GM21529 (cell line): ENCODE measurements at regions not wholly inside any gene's neighbourhood (a gene's known extent, or its start where the extent isn't known, plus 50 kb on each side); places are given as distances from the start of the nearest gene placed in this dataset.

Experiments used
- ATAC-seq: cut with Tn5 transposase; IDR thresholded peaks from one replicate; pipeline ENCODE4 v1.9.1; 2021; ENCODE audit not compliant: unreplicated experiment

- ATAC-seq, result no peak
Measured at GRCh38 chr21:16708101-16708835, 804.6 kb upstream of the CXADR start.

DNA sequence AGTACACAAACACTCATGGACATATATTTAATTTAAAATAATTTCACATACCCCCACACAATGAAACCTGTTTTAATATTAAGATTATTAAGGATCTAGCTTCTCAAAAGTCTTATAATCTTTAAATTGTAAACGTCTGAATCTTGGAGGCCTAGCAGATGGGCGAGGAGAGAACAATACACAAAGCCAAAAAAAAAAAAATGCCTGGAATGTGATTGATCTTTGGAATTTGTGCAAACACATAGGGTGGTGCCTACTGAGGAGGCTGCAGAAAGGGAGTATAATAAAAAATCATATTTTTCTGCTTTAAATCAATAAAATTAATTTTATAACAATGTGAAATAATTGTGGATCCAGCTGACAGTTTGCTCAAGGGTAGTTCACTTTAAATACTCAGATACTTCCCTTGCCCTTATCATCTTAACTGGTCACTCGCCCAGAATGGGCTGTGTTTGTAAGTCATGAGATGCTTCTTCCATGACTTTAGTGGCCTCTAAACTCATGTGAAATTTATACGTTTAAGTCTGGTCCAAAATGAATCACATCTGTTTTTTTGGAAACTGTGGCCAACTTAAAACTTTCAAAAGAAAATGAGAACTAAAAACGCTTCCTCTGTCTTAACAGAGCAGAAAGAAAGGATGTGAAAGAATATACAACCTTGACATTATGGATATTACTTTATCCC, 802.8 kb upstream of the CXADR start:
- no peak for ATAC-seq

DNA sequence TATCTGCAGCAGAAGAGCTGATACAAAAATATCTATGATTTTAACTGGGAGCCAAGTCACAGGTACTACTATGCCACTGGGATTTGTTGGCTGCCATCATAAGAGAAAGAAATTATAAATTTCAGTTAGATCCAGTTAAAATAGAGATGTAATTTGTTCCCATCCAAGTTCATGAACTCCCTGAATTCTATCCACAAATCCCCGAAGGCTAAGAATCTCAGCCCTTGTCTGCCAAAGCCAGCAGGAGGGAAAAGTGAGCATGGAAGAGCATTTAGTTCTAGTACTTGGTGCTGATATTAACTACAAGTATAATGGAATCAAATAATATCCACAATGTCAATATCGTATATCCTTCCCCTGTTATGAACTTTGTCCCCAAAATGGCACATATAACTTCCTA, 801.1 kb upstream of the CXADR start:
- no peak for ATAC-seq

GRCh38 chr21:16713331-16714117, 799.3 kb upstream of the CXADR start:
- ATAC-seq, result no peak

DNA sequence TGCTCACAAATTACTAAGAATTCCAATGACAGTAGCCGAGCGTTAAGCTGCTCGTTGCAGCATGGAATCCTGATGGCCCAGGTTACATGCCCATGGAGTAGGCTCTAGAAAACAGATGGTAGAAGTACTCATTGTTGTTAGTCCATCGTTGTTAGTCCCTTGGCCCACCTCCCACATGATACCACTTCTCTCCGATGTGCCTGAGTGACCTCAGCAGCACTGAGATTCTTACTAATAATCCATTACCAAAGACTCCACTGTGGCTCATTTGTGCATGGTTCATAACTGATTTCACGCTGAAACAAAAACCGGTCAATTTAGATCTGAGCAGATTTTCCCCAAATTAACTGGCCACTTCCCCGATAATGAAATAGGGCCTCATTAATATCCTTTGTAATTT, 772.3 kb upstream of the CXADR start:
- ATAC-seq, result no peak

DNA sequence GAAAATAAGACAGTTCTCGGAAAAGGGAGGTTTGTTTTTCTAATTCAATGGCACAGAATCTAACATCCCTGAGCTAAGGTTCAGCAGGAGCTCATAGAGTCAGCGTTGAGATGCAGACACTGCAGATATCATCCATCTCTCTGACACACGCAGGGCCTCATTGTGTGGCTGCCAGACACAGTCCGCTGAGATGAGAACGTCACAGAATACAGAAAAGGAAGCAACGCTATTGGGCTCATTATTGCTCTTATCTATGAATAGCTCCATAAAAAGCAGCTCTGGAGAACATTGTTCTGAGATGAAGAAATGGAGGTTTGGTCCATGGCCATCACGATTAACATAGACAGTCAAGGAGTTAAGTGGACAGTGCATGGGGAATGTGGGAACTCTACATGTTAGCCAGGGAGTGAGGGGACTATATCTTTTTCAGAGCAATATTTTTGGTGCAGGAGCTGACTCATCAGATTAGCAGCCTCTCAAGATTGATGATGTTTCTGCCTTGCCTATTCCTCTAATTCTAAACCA, 771.6 kb upstream of the CXADR start:
- ATAC-seq, result no peak

GRCh38 chr21:16742131-16742641, 770.7 kb upstream of the CXADR start:
- ATAC-seq, result no peak

DNA sequence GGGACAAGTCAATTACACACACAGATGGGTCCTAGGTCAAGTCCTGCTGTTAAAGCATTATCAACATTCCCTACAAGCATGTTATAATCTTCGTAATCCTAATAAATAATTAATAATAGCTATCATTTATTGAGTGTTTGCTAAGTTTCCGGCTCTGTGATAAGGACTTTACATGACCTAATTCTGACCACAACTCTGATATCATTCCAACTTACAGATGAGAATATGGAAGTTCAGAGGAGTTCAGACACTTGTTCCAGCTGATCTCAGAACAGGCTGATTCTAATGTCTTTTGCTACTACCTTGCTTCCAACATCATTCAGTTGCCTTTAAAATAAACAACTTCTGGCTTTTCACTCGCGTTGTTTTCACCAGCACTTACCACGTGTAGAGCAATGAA, 770.1 kb upstream of the CXADR start:
- no peak for ATAC-seq

GRCh38 chr21:16743317-16743716, 769.5 kb upstream of the CXADR start:
- ATAC-seq, result no peak

- ATAC-seq, result no peak
Measured at GRCh38 chr21:16750926-16751325, 761.9 kb upstream of the CXADR start.

DNA sequence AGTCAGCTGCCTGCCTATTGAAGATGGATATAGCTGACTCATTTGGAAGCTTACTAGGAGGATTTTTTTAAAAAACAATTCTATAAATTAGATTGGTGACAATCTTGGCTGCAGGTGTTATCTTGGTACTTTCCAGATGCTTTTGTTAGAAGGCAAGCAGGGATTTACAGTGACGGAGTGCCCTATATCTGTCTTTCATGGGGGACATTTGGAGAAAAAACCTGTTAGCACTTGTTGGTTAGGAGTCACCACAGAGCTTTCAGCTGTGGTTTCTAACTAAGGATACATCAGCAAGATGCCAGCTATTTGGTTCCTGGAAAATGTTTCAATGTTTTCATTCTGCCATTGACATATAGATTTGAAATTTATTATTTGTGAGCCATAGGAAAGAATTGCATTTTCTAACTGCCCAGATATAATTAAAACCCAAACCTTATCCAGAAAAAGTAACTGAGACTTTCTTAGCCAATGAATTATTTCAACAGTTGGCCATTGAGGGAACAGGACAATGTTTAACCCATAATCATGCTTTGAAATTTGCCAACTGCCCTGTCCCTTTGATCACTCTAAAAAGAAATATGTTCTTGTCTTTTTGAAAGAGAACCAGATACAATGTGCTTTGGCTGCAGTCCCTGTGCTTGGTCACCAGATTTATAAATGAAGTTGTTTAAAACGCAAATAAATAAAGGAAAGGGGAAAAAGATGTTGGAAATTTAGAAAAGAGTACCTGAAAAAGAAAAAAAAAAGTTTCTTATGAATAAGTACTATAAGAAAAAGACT, 761.0 kb upstream of the CXADR start:
- no peak for ATAC-seq

GRCh38 chr21:16752475-16752857, 760.4 kb upstream of the CXADR start:
- no peak for ATAC-seq

DNA sequence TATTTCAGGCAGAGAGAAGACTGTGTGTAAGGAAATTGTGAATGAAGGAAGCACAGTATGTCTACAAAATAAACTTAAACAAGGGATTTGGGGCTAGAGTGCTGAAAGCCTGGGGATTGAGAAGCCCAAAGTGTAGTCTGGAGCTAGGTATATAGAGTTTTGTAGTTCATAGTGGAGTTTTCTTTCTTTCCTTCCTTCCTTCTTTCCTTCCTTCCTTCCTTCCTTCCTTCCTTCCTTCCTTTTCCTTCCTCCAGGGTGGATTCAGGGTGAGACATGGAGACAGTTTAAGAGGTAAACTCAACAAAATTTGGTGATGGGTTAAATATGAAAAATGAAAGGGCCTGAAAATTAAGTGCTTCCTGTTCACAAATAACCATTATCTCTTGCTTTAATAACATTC, 757.8 kb upstream of the CXADR start:
- no peak for ATAC-seq

GRCh38 chr21:16767201-16767600, 745.6 kb upstream of the CXADR start:
- ATAC-seq, result no peak

DNA sequence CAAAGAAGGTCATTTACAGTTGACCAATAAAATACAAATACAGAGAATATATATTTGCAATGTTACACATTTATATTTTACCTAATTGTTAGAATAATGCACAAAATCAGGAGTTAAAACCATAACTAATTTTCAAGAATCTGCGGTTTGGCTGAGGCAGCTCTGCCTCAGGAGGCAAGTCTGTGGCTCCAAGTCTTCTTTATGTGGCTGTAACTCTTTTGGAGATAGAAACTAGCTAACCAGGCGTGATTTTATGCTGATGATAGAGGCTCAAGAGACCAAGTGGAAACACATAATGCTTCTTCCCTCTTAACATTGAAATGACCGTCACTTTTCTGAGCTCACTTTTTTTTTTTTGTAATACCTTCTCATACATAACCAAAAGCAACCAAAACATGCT, 744.7 kb upstream of the CXADR start:
- no peak for ATAC-seq

DNA sequence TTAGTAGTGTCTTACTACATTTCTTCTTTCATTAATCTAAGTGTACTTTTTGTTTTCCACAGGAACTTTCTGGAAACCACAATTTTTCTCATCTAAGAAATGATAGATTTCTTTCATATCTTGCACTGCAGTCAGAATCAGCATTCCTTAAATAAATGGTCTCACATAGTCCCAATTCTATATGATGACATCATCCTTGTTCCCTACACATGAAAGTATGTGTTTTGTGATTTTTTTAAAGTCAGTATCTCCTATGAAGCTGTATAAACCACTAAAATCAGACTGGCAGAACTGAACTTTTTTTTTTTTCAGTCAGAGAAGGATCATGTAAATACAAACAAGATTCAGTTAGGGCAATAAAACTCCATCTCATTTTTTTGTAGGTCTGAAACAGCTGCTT, 742.6 kb upstream of the CXADR start:
- ATAC-seq, result no peak

DNA sequence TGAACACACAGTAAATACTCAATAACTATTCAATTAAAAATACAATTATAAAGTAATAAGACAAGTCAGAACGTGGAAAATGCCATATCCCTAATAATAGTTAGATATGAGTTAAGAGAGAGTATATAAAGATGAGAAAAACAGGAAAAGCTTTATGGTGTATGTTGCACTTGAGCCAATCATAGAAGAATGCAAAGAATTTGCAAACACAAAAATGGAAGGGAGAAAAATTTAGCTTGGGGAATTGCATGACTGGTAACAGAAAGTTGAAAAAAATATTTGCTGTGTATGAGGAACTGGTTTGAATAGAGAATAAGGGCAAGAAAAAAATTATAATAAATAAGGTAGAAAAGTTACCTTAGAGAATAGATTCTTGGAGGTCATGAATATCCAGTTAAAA, 739.6 kb upstream of the CXADR start:
- ATAC-seq, result no peak

DNA sequence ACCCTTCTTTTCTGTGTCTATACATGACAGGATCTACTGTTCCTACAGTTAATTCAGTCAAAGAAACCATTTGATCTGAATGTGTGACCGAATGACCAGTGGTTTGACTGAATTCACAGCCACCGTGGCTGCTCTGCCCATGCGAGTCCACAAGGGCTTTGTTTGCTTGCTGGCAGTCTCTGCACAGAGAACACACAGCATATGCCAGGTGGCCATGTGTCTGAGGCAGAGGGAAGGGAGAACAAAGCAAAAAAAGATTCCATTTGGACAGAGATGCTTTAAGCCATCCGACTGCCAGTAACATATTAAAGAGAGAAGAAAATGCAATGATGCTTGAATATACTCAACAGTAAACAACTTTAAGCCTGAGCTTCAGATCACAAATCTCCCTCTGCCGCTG, 737.8 kb upstream of the CXADR start:
- no peak for ATAC-seq

- ATAC-seq, result no peak
Measured at GRCh38 chr21:16777041-16777720, 735.7 kb upstream of the CXADR start.

DNA sequence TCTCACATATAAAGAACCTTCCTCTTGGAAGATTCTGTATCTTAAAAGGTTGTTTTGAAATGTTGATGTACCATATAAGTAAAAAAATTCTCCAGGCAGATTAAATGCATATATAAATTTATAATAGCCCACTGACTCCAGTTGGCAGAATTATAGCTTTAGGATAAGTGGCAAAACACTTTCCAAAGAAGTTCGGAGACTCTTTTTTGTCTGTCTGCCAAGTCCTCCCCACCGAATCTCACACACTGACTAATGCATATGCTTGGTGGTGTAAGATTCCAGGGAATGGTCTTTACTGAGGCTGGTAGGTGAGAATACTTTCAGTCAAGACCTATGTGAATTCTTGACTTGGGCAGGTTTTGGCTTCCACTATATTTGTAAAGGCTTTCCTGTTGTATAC, 724.3 kb upstream of the CXADR start:
- no peak for ATAC-seq
